ENCODE measurements at regions not wholly inside any gene's neighbourhood (a gene's known extent, or its start where the extent isn't known, plus 50 kb on each side); places are given as distances from the start of the nearest gene placed in this dataset.

- TF ChIP-seq ZFX (IDR thresholded peaks at IDR 0.05; ENCODE audit: borderline replicate concordance) (no peak), CTCF (IDR thresholded peaks at IDR 0.05) (no peak)
Observed at GRCh38 chr2:225334514-225334913, 65.0 kb upstream of the NYAP2 start.

All from 22Rv1 (cell line).